ENCODE measurements at regions not wholly inside any gene's neighbourhood (a gene's known extent, or its start where the extent isn't known, plus 50 kb on each side); places are given as distances from the start of the nearest gene placed in this dataset.

DNA sequence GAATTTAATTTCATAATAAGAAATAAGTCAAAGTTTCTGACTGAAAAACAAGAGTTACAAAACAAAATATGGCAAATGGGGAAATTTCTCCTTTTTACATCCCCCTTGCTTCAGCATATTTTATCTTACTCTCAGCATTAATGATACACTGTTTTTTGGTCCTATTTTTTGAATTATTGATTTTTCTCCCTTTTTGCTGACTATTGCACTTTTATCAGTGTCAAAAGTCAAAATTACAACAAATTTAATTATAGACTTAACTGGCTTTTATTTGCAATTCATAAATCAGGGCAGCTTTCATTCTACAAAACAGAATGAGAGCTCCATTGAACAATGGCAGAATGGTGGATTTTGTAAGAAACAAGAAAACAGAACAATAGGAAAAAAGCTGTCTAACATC lies 901.9 kb downstream of the FAT4 start:
- no peak overlapping the region for H3K4me3 ChIP-seq (ENCODE audit: low read depth, low read length)

DNA sequence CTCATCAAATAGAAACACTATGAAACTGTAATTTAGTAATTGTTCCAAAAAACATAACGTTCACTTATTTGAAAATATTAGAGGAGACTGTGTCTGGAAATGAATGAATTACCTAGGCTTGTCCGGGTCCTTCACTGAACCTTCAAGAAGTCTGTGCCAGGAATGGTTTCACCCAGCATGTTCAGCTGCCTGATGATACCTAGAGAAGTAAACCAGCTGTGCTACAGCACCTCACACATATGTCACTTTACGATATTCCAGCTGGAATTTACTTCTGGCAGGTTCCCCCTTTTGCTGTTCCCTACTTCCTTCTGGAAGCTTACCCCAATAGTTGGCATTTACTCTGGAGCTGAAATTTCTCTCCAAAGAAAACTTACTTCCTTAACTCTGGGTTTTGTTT lies 906.5 kb downstream of the FAT4 start:
- DNase-seq (ENCODE audit: low read depth) = no peak
- H3K4me3 ChIP-seq (ENCODE audit: low read depth, low read length) = no peak overlapping the region

More for the DNA sequence above, 901.9 kb downstream of the FAT4 start:
- no peak for DNase-seq (ENCODE audit: low read depth)

DNA sequence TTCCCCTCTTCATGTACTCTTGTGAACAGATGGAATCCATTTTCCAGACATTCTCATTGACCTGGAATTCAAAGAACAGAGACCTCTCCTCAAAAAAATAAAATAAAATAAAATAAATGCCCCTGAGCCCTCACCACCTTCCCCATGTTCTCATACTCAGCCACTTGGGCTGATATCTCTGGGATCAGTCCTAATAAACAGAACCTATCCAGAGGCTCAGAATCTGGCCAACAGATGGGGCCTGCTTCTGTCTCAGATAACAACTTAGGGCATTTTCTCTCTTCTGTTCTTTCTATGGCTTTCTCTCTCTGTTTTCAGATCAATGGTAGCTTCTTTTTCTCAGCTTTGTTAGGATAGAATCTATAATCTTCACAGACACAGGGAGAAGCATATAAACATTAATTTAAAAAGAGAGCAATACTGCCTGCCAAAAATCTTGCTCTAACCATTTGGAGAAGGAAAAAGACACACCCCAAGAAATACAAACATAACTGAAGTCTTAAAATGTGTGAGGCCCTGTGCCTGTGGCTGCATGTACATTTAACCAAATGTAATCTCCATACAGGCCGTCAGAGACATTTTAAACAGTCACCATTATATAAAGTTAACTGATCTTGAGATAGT lies 907.1 kb downstream of the FAT4 start:
- DNase-seq (ENCODE audit: low read depth) = no peak
- no peak overlapping the region for H3K4me3 ChIP-seq (ENCODE audit: low read depth, low read length)

DNA sequence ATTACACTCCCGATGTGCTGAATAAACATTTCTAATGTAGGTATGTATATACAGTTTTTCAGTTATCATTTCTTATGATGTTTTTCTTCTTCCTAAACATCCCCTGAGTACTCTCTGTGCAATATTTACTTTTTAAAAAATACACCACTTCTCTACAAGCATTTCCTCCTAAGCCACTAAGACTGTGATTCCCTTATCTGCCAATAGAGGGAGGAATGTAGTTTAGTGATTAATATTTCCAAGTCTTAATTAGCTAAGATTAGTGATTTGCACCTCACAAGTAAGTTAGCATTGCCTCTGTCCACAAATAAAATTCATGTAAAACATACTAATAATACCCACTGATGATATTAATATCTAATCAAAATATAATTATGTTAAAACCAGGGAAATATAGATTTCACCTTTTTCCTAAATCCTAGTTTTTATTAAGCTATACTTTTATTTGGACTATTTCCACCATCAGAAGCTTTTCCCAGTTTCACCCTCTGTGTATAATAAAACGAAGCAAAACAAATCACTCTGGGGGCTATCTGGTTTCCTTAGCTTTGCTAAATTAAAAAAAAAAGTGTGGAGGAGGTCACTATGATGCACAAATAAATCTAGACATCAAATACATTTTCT lies 909.1 kb downstream of the FAT4 start:
- H3K4me3 ChIP-seq (ENCODE audit: low read depth, low read length) = no peak overlapping the region
- DNase-seq (ENCODE audit: low read depth) = no peak

DNA sequence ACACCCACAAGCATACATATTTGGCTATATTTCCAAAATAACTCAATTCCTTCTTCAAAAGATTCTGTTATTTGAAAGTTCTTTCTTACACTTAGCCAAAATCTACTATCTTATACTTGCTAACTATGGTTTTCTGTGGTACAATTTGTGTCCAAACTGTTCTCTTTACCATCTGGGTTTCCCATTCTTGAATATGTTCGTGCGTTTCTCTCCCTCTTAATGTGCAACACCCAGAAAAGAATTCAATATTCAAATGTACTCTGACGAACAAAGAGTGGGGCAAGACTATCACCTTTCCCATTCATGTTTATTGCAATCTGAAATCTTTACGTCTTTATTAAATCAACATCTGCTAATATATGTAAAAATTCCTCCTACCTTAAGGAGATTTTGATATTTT lies 912.7 kb downstream of the FAT4 start:
- no peak for DNase-seq (ENCODE audit: low read depth)
- no peak overlapping the region for H3K4me3 ChIP-seq (ENCODE audit: low read depth, low read length)

DNA sequence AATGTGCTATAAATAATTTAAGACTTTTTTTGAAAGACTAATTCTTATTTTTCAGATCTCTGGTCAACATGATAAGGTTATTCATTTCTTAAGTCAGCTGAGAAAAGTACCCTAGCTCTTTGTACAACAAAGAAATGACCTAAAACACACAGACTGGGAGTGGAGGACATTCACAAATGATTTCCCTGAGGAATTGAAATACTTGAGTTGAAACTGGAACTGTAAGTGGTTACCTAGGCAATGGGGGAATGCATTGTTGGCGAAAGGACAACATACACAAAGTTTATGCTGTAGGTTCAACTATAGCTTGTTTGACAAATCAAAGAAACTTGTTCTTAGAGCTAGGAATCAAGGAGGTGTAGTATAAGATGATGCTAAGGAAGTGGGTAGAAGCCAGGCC lies 915.5 kb downstream of the FAT4 start:
- peak; percentile 19 for DNase-seq (ENCODE audit: low read depth)

DNA sequence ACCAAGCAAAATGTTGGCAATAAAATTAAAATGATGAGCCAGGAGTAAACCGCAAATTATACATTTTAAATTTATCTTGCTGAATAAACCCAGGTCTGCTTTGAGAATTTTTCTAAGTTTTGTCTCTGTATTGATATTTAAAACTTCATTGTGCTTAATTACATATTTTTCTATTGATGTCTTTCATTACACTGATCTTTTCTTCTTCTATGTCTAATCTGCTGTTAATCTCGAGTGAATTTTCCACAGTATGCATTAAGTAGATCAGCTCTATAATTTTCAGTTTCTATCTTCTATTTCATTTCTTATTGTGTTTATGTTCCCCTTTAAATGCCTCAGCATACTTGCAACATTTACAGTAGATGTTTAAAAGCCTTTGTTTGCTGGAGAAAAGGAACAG lies 918.7 kb downstream of the FAT4 start:
- no peak overlapping the region for H3K4me3 ChIP-seq (ENCODE audit: low read depth, low read length)
- DNase-seq (ENCODE audit: low read depth) = no peak

More for the DNA sequence above, 915.5 kb downstream of the FAT4 start:
- H3K4me3 ChIP-seq (ENCODE audit: low read depth, low read length) = no peak overlapping the region

DNA sequence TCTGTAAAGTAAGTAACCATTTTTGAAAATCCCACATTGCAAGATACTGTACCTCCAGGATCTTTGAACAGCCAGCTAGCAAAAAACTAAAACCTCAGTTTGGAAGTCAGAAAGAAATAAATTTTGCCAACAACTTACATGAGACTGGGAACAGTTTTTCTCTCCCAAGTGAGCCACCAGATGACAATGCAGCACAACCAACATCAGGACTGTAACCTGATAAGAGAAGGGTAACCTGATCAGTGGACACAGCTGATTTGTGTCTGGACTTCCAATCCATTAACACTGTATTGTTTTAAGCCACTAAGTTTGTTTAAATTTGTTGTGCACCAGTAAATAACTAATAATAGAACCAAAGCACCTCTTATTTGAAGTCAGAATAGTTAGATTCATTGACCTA lies 923.3 kb downstream of the FAT4 start:
- H3K4me3 ChIP-seq (ENCODE audit: low read depth, low read length) = no peak overlapping the region
- DNase-seq (ENCODE audit: low read depth) = no peak

DNA sequence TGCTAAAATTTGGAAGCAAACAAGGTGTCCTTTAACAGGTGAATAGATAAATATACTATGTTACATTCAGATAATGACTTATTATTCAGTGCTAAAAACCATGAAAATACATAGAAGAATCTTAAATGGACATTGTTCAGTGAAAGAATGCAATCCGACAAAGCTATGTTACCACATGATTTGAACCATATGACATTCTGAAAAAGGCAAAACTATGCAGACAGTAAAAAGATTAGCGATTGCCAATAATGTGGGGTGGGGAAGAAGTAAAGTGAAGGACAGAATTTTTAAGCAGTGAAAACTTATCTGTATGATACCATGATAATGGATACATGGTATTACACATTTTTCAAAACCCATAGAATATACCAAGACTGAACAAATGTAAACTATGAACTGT lies 926.9 kb downstream of the FAT4 start:
- H3K4me3 ChIP-seq (ENCODE audit: low read depth, low read length) = no peak overlapping the region
- DNase-seq (ENCODE audit: low read depth) = no peak

DNA sequence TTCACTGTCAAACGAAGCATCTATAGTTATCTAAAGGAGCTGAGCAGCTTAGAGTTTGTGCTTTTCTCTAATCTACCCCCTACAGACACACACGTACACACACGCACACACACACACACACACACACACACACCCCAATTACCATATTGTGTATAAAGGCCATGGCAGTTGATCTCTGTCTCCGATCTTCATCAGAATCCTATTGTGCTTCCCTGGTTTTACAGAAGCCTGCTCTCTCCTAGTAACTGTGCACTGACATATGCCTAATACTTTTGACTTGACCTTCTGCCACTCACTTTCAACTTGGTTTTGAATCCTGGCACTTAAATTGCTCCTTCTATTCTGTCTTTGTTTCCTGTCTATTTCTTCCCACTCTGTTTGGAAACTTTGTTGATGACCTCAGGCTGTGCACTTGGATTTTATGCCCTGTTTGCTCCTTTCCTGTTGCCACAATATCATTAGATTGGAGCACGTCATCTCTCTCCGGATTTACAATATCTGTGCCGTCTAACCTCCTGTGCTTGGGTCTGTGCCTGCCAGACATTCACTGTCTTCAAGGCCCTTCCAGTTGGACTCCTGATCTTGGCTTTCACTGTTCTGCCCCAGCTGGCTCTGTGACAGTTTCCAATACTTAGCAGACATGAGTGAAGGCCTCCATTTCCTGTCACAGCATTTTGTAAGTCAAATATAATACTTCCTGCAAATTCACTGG lies 928.1 kb downstream of the FAT4 start:
- no peak for DNase-seq (ENCODE audit: low read depth)
- no peak overlapping the region for H3K4me3 ChIP-seq (ENCODE audit: low read depth, low read length)

DNA sequence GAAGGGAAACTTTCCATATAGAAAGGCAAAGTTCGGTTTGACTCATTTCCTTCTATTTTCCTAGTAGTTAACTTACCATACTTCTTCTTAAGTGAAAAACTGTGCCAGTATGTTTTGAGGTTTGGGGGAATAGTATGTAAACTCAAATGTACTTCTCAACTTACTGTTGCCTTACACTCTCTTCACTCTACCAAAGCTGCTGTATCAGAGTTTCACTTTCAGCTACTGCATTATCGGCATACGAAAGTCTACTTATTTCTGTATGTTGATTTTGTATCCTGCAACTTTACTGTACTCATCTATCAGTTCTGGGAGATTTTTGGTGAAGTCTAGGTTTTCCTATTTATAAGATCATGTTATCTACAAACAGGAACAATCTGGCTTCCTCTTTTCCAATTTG lies 932.7 kb downstream of the FAT4 start:
- no peak for DNase-seq (ENCODE audit: low read depth)
- H3K4me3 ChIP-seq (ENCODE audit: low read depth, low read length) = no peak overlapping the region

DNA sequence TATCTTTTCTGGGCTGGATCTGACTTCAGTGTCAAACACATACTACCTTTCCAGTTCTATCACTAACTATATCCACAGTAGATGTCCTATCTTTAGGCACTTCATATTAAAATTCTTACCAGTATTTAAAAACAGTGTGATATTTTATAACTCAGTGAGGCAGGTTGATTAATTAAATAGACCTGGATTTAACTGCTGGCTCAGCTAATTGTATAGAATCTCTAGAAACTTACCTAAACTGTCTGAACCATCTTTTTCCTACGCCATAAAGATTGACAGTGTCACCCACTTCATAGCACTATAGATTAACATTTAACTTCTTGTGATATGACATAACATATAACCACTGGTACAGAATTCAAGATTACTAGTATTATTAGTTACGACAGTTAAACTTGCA lies 935.3 kb downstream of the FAT4 start:
- DNase-seq (ENCODE audit: low read depth) = no peak
- H3K4me3 ChIP-seq (ENCODE audit: low read depth, low read length) = no peak overlapping the region

DNA sequence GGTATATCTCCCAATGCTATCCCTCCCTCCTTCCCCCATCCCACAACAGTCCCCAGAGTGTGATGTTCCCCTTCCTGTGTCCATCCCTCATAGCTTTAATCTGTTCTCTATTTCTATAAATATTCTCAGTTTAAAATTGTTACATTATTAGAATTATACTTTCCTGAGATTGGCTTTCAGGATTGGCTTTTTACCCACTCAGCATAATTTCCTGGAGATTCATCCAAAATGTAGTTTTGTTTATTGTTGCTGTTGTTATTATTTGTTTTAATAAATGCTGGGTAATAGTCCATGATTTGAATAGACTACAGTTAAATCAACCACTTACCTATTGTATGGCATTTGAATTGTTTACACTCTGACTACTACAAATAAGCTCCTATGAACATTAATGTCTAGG lies 936.4 kb downstream of the FAT4 start:
- no peak for DNase-seq (ENCODE audit: low read depth)
- no peak overlapping the region for H3K4me3 ChIP-seq (ENCODE audit: low read depth, low read length)

DNA sequence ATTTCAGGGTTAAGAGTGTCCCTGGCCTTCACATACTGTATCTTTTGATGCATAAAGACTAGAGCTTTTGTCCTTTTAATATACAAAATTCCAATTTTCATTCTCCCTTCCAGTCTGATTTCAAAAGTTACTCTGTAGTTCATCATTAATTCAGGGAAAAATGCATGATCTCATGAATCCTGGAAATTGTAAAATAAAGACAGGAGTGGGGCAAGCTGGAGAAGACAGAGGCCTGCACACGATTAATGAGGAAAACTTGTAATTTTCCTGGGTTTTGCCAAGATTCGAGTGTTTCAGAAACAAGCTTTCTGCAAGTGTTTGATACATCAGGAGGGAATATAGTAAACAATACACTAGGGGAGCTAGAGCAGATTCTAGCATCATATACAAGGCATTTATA lies 947.9 kb downstream of the FAT4 start:
- DNase-seq (ENCODE audit: low read depth) = no peak
- no peak overlapping the region for H3K4me3 ChIP-seq (ENCODE audit: low read depth, low read length)

DNA sequence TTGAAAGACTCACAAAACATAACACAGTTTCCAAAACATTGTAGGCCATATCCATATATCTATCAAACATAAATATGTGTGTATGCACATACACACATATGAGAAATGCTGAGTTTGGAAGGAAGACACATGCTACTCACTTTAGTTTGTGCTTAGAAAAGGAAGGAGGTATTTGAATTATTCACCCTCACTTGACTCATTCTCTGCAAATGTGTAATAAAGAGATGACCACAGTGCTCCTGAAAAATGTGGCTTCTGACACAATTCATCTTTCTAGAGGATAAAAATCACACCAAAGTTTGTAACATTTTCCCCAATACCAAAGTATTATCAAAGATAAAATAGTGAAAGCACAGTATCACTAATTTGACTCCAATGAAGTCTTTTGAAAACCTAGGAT lies 950.1 kb downstream of the FAT4 start:
- no peak overlapping the region for H3K4me3 ChIP-seq (ENCODE audit: low read depth, low read length)
- DNase-seq (ENCODE audit: low read depth) = peak; percentile 24

DNA sequence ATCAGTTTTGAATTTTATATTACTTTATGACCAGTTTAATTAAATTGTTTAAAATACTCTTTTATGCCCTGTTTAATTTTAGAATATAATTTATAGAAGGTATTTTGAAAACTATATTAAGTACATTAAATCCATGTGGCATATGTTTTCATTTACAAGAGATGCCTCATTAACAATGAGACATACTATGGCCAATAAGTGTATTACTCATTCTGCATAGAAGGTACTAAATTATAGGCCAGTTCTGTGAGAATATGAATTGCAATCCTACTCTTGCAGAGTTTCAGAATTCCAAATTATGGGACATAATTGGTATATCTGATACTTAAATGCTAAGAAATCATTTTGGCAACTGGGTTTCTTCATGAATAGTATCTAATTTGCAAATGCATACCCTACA lies 951.1 kb downstream of the FAT4 start:
- H3K4me3 ChIP-seq (ENCODE audit: low read depth, low read length) = no peak overlapping the region
- no peak for DNase-seq (ENCODE audit: low read depth)

DNA sequence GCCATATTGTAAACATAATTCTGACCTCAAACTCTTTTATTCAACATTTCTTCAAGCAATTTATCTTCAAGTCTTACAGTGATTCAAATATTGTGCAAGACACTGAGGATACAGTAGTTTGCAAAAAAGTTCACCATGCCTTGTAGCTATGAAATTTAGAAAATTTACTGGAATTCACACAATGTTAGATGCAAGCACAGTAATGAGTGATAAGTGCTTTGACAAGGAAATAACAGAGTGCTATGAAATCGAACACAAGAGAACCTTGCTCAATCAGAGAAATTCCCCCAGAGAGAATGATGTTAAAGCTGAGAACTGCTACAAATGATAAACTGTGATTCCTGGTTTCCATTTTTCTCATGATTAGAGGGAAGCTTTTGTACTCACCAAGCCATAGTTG lies 952.9 kb downstream of the FAT4 start:
- peak; percentile 48 for DNase-seq (ENCODE audit: low read depth)
- H3K4me3 ChIP-seq (ENCODE audit: low read depth, low read length) = no peak overlapping the region

DNA sequence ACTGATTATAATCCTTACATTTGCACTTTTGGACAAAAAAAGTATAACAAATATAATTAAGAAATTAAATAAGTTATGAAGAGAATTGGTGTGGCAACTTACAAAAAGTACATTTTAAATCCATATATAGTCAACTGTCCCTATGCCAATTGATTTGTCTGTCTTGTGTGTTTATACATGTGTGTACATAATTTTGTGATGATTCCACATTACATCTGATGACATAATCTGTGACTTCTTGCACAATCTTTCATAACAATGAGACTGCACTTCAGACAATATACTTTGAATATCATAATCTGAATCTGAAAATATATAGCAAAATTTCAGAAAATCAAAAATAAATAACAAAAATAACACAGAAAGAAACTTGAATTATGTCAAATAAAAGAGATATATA lies 953.4 kb downstream of the FAT4 start:
- no peak overlapping the region for H3K4me3 ChIP-seq (ENCODE audit: low read depth, low read length)
- DNase-seq (ENCODE audit: low read depth) = peak; percentile 47

DNA sequence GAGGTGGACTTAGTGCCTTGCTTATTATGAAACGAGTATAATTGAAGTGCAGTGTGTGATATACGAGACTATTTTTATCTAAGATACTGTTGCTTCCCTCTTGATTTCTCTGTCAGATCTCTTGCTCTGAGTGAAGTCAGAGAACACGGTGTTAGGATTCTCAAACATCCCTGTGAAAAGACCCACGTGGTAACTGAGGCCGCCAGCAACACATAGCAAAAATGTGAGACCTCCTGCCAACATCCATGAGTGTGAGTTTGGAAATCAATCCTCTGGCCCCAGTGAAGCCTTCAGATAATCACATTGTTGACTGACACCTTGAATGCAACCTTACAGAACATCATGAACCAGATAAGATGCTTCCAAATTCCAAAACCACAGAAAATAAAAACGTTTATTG lies 954.4 kb downstream of the FAT4 start:
- H3K4me3 ChIP-seq (ENCODE audit: low read depth, low read length) = no peak overlapping the region
- peak; percentile 31 for DNase-seq (ENCODE audit: low read depth)

DNA sequence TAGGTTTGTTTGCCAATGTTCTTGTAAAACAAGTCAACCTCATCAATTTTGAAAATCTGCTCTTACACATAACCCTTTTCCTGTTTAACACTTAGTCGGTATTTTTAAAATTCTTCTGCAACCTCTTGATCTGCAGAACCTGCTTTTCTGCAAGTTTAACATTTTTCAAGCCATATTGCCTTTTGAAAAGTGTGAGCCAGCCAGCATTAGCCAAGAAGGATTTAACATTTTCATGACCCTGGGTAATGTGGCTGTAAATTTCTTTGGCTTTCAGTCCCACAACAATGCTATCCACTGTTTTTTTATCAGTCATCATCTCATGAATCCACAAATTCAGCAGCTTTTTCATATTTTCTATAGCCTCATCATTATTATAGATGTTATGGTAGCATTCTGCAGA lies 956.5 kb downstream of the FAT4 start:
- no peak overlapping the region for H3K4me3 ChIP-seq (ENCODE audit: low read depth, low read length)
- no peak for DNase-seq (ENCODE audit: low read depth)

DNA sequence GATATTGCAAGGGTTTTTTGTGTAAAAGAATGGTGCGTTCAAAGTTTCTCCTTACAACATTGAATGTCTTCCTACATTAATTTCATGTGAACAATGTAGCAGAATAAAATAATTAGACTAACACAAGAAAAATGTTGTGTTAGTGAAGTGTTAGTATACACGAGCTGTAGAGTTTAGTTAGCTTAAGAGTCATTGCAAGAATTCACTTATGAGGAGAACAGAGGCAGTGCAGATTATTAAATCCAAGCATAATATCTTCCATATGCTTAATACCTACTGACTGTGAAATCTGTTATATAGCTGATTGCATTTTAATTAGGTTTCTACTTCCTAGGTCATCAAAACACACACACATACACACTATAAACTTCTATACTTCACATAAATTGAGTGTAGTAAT lies 959.0 kb downstream of the FAT4 start:
- DNase-seq (ENCODE audit: low read depth) = no peak
- H3K4me3 ChIP-seq (ENCODE audit: low read depth, low read length) = no peak overlapping the region
